Hepatocyte (in vitro differentiated cells): ENCODE measurements at regions not wholly inside any gene's neighbourhood (a gene's known extent, or its start where the extent isn't known, plus 50 kb on each side); places are given as distances from the start of the nearest gene placed in this dataset.

Source experiments
- DNase-seq: peaks from one replicate; pipeline ENCODE4 v3.0.0-alpha.2; 2016; ENCODE audit warnings: low spot score
- H2AFZ ChIP-seq: fragments of 200-600 bp; sonication (generic); 2 replicates; pipeline ENCODE4 v1.6.0; 2016; ENCODE audit warnings: antibody characterized with exemption, mild to moderate bottlenecking
- H3K27ac ChIP-seq: fragments of 200-600 bp; sonication (generic); 2 replicates; pipeline ENCODE4 v1.5.1; 2016; ENCODE audit warnings: mild to moderate bottlenecking
- H3K27me3 ChIP-seq: fragments of 200-600 bp; sonication (generic); 2 replicates; pipeline ENCODE4 v1.6.1; 2016
- H3K36me3 ChIP-seq: fragments of 200-600 bp; sonication (generic); replicated peaks from 2 replicates; pipeline ENCODE4 v1.5.1; 2016; ENCODE audit warnings: low read depth; ENCODE audit not compliant: insufficient read depth
- H3K4me1 ChIP-seq: fragments of 200-600 bp; sonication (generic); 2 replicates; pipeline ENCODE4 v1.5.1; 2016; ENCODE audit warnings: mild to moderate bottlenecking, moderate library complexity; ENCODE audit not compliant: insufficient read depth
- H3K4me2 ChIP-seq: fragments of 200-600 bp; sonication (generic); 2 replicates; pipeline ENCODE4 v1.6.0; 2016
- H3K4me3 ChIP-seq: fragments of 200-600 bp; sonication (generic); 2 replicates; pipeline ENCODE4 v1.5.1; 2016; ENCODE audit warnings: mild to moderate bottlenecking
- H3K79me2 ChIP-seq: fragments of 200-600 bp; sonication (generic); 2 replicates; pipeline ENCODE4 v1.6.0; 2017; ENCODE audit warnings: mild to moderate bottlenecking
- H3K9me2 ChIP-seq: fragments of 200-600 bp; sonication (generic); replicated peaks from 2 replicates; pipeline ENCODE4 v1.6.0; 2017; ENCODE audit warnings: mild to moderate bottlenecking; ENCODE audit not compliant: insufficient read depth
- H3K9me3 ChIP-seq: fragments of 200-600 bp; sonication (generic); 2 replicates; pipeline ENCODE4 v1.5.1; 2016; ENCODE audit warnings: low read depth, mild to moderate bottlenecking
- H4K20me1 ChIP-seq: fragments of 200-600 bp; sonication (generic); 2 replicates; pipeline ENCODE4 v1.6.0; 2016; ENCODE audit warnings: mild to moderate bottlenecking; ENCODE audit not compliant: insufficient read depth, poor library complexity, severe bottlenecking
- CTCF ChIP-seq: fragments of 200-600 bp; sonication (generic); IDR thresholded peaks from 2 replicates; pipeline ENCODE4 v1.5.1; 2016; ENCODE audit warnings: antibody characterized with exemption, mild to moderate bottlenecking; ENCODE audit not compliant: poor library complexity
- EZH2 ChIP-seq: fragments of 200-600 bp; sonication (generic); IDR thresholded peaks from 2 replicates; pipeline ENCODE4 v1.6.1; 2016; ENCODE audit warnings: antibody characterized with exemption, mild to moderate bottlenecking, borderline replicate concordance
- EZH2phosphoT487 ChIP-seq: fragments of 200-600 bp; sonication (generic); IDR thresholded peaks from one replicate; pipeline ENCODE4 v1.6.1; 2018; ENCODE audit warnings: antibody characterized with exemption, mild to moderate bottlenecking, low read depth, moderate library complexity; ENCODE audit not compliant: unreplicated experiment, severe bottlenecking
- WGBS: methylation state at CpG from one replicate; pipeline ENCODE4 v1.1.6; 2016; ENCODE audit warnings: low lambda C conversion rate; ENCODE audit errors: missing lambda C conversion rate; 5-methylcytosine and 5-hydroxymethylcytosine counted together

GRCh38 chr18:27855486-27855885 is 321.4 kb downstream of the CDH2 start:
- Histone ChIP-seq H2AFZ (no peak overlapping the region), H3K27ac (no peak overlapping the region), H3K27me3 (no peaks in the 10 kb centered on the region), H3K9me3 (no peaks in the 10 kb centered on the region), H3K4me1 (no peaks in the 10 kb centered on the region), H3K9me2 (no peaks in the 10 kb centered on the region), H3K4me3 (no peak overlapping the region), H3K36me3 (no peaks in the 10 kb centered on the region), H3K79me2 (no peaks in the 10 kb centered on the region), H4K20me1 (no peaks in the 10 kb centered on the region), H3K4me2 (no peak overlapping the region)
- TF ChIP-seq CTCF (no peak), EZH2phosphoT487 (no peak), EZH2 (no peak)
- DNase-seq: no peak

DNA sequence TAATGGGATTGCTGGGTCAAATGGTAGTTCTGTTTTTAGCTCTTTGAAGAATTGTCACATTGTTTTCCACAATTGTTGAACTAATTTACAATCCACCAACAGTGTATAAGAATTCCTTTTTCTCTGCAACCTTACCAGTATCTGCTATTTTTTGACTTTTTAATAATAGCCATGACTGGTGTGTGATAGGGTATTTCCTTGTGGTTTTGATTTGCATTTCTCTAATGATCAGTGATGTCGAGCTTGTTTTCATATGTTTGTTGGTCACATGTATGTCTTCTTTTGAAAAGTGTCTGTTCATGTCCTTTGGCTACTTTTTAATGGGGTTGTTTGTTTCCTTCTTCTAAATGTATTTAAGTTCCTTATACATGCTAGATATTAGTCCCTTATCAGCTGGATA is 322.3 kb downstream of the CDH2 start:
- Histone ChIP-seq H3K9me2 (no peaks in the 10 kb centered on the region), H3K79me2 (no peaks in the 10 kb centered on the region), H3K9me3 (no peaks in the 10 kb centered on the region), H3K27ac (no peak overlapping the region), H4K20me1 (no peaks in the 10 kb centered on the region), H3K4me1 (no peaks in the 10 kb centered on the region), H3K4me2 (no peak overlapping the region), H3K4me3 (no peak overlapping the region), H2AFZ (no peak overlapping the region), H3K27me3 (no peaks in the 10 kb centered on the region), H3K36me3 (no peaks in the 10 kb centered on the region)
- TF ChIP-seq EZH2 (no peak), EZH2phosphoT487 (no peak), CTCF (no peak)
- WGBS: 91% methylated on average over 1 of the region's 1 CpG
- no peak for DNase-seq

DNA sequence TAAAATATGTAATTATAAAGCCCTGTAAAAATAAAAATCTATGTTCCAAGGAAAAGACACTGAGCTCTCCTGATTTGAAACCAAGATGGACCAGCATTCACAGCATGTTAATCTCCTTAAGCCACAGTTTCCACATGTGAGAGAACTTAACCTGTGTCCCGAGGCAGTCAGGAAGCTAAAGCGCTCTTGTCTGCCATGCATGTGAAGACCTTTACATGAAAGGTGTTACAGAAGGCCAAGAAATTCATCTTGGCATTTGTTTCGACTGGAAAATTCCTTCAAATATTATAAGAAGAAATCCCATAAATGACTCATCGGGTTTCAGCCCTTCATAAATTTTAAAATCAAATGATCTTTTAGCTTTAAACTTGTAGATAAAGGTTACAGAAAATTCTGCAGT is 328.6 kb downstream of the CDH2 start:
- 83% methylated on average over 4 of the region's 4 CpGs for WGBS
- Histone ChIP-seq H3K36me3 (no peaks in the 10 kb centered on the region), H3K79me2 (no peaks in the 10 kb centered on the region), H3K4me2 (no peak overlapping the region), H3K27me3 (no peaks in the 10 kb centered on the region), H3K9me2 (no peaks in the 10 kb centered on the region), H3K4me1 (peaks cover 7% of the 10 kb centered on the region), H4K20me1 (no peaks in the 10 kb centered on the region), H3K9me3 (no peaks in the 10 kb centered on the region), H3K4me3 (no peak overlapping the region), H3K27ac (peak overlapping the region; percentile 53), H2AFZ (no peak overlapping the region)
- TF ChIP-seq EZH2 (no peak), EZH2phosphoT487 (no peak)
- no peak for DNase-seq

DNA sequence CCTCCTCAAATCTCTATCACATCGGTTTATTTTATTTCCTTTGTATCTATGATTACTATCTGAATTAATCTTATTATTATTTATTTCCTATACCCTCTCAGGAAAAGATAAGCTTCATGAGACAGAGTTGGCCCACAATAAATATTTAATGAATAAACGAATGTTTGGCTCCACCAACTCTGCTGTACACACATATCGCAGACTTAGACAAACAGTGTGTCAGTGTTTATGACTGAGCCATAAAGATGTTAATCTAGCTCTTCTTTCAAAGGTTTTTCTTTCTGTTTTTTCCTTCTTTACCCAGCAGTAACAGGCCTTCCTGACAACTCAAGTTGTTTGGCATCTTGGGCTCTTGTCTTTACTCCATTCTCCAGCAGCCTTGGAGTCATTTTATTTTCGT is 329.5 kb downstream of the CDH2 start:
- Histone ChIP-seq H2AFZ (no peak overlapping the region), H3K4me1 (peaks cover 7% of the 10 kb centered on the region), H3K36me3 (no peaks in the 10 kb centered on the region), H3K9me3 (no peaks in the 10 kb centered on the region), H3K4me2 (peak overlapping the region; percentile 17), H3K27ac (peak overlapping the region; percentile 69), H4K20me1 (no peaks in the 10 kb centered on the region), H3K9me2 (no peaks in the 10 kb centered on the region), H3K4me3 (no peak overlapping the region), H3K79me2 (no peaks in the 10 kb centered on the region), H3K27me3 (no peaks in the 10 kb centered on the region)
- peak; percentile 24 for DNase-seq
- no peak for TF ChIP-seq EZH2
- no peak for TF ChIP-seq CTCF
- no peak for TF ChIP-seq EZH2phosphoT487
- 36% methylated on average over 4 of the region's 4 CpGs for WGBS
